ENCODE measurements at regions not wholly inside any gene's neighbourhood (a gene's known extent, or its start where the extent isn't known, plus 50 kb on each side); places are given as distances from the start of the nearest gene placed in this dataset.
"Not testable (repeated sequence)": the region's sequence is repeated elsewhere in the genome, so short reads cannot be mapped to it uniquely, and the experiment has no call there.

DNA sequence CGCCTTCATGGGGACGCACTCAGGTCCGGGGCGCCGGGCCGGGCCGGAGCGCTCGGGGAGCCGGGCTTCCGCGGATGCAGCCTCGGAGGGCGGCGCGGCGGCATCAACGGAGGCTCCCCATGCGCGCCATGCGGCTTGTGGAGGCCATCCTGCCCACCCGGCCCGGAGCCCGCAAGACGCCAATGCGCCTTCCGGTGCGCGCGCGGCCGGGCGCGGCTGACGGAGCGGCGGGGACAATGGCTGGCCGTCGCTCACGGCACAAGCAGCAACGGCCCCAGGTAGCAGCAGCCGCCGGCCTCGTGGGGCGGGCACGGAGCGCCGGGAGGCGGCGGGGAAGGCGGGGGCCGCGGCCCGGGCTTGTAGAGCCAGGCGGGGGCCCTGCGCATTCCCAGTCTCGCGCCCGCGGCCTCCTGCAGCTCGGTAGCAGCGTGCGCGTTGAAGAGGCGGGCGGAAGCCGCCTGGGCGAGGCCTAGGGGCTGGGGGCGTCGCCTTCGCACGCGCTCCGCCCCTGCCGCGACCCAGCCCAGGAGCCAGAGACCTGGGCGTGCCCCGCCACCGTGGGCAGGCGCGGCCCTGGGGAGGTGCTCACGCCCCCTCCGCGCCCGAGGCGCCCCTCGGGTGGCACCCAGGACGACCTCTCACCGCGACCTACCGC lies 168.6 kb upstream of the PRKX start:
- FAIRE-seq, result not testable (repeated sequence)

- not testable (repeated sequence) for FAIRE-seq
These were observed 167.9 kb upstream of the PRKX start for GRCh38 chrX:3881255-3881895.

DNA sequence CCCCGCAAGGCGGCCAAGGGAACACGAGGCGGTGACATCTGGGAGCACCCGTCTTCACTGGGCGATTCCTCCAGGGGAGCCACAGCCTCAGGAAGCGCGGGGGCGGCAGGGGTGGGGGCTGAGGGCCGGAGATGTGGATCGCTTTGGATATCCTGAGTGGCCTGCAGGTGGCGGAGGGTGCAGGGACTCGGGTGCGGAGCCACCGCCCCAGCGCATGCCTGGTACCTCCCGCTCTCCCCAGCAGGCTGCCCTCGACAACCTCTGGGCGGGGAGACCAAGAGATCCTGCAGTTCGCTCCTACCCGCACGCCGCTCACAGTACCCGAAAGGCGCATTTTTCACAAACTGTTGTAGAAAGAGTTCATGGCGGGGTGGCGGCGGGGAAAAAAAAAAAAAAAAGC lies 162.9 kb upstream of the PRKX start:
- not testable (repeated sequence) for FAIRE-seq

GRCh38 chrX:3875638-3876037 lies 162.2 kb upstream of the PRKX start:
- FAIRE-seq, result not testable (repeated sequence)

DNA sequence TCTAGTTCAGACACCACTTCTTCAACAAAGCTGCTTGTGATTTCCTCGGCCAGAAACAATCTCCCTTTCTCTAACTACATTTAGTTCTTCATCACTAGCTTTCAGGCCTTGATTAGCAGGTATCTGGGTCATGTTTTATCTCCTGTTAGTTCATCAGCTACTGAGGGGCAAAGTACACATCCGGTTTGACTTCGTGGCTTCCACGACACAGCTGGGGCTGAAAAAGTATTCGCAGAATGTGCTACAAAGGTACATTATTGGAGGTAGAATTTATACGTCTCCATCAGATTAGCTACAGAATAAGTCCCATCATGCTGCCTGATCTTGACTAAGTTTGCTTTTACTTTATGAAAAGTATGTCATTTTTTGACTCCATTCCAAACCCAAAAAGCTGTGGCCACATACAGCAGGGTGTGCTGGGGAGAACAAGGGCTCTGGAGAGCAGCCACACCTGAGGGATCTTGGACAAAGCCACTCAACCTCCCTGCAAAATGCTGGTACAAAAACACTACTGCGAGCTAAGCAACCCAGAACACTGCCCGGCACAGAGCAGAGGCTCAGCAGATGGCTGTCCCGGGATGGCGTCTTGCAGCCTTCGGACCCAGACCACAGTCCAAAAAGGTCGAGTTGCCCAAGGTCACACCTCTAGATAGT lies 158.9 kb upstream of the PRKX start:
- not testable (repeated sequence) for FAIRE-seq

GRCh38 chrX:3867067-3867831 lies 153.8 kb upstream of the PRKX start:
- not testable (repeated sequence) for FAIRE-seq

- not testable (repeated sequence) for FAIRE-seq
These were observed 144.9 kb upstream of the PRKX start for GRCh38 chrX:3858332-3858731.

- not testable (repeated sequence) for FAIRE-seq
These were observed 130.2 kb upstream of the PRKX start for GRCh38 chrX:3843522-3844145.

GRCh38 chrX:3842822-3843521 lies 129.5 kb upstream of the PRKX start:
- FAIRE-seq, result not testable (repeated sequence)

DNA sequence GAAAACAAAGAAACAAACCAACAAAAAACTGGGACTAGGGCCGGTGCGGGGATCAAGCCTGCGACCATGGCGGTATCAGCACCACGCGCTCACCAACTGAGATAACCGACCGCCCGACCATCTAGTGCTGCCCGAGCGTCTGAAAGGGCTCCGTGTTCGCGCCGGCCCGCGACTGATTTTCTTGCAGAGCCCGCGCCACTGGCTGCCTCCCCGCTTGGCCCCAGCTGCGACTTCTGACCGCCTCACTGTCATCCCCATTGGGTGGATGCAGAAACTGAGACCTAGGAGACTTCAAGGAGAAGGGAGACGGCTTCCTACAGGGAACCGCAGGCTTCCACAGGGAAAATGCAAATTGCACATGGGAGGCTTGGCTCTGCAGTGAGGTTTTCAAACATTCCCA lies 125.3 kb upstream of the PRKX start:
- not testable (repeated sequence) for FAIRE-seq

DNA sequence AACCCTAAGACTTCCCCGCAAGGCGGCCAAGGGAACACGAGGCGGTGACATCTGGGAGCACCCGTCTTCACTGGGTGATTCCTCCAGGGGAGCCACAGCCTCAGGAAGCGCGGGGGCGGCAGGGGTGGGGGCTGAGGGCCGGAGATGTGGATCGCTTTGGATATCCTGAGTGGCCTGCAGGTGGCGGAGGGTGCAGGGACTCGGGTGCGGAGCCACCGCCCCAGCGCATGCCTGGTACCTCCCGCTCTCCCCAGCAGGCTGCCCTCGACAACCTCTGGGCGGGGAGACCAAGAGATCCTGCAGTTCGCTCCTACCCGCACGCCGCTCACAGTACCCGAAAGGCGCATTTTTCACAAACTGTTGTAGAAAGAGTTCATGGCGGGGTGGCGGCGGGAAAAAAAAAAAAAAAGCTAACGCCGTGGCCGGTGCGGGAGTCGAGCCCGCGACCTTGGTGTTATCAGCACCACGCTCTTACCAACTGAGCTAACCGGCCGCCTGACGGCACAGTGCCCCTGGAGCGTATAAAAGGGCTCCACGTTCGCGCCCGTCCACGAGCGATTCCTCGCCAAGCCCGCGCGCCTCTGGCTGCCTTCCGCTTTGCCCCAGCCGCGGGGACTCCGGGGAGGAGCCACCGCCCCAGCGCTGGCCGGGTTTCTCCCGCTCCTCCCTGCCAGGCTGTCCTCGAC lies 124.7 kb upstream of the PRKX start:
- FAIRE-seq, result not testable (repeated sequence)

DNA sequence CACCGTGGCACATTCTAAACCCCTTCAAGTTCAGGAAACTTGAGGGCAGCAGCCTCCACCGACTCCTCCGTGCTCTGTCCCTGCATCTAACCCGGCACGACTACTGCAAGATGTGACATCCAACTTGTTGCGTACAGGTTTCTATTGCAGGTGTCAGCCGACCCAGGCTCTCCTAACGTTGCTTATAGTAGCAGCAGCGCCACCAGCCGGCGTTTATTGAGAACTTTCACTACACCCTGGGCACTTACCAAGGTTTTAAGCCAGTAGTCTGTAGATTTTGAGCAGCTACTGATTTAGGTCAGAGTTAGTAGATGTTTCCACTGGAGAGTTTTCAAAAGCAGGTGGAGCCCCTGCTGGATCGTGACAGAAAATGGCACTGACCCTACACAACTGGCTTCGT lies 123.8 kb upstream of the PRKX start:
- not testable (repeated sequence) for FAIRE-seq

GRCh38 chrX:3833761-3834542 lies 120.5 kb upstream of the PRKX start:
- not testable (repeated sequence) for FAIRE-seq

- FAIRE-seq, result not testable (repeated sequence)
These were observed 116.6 kb upstream of the PRKX start for GRCh38 chrX:3830020-3830419.

DNA sequence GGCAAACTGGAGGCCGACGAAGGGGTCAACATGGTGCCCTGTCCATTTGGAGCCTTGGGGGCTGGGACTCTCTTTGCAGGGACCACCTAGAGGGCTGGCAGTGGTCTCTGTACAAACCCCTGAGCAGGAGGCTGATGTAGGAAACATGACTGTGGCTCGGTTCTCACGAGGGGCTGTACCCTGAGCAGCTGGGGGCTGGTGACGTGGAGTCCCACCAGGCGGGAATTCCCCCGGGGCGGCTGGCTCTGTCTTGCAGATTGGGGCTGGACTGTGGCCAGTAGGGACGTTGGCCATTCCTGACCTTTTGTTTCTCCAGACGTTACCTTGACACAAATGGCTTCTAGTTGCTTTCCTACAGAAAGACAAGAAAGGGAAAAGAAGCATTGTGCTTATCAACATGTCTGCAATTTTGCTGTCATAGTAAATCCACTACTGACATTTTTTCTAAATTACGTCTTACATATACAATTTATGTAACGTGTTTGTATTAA lies 115.6 kb upstream of the PRKX start:
- FAIRE-seq, result not testable (repeated sequence)

- FAIRE-seq, result not testable (repeated sequence)
These were observed 115.1 kb upstream of the PRKX start for GRCh38 chrX:3828378-3829040.

DNA sequence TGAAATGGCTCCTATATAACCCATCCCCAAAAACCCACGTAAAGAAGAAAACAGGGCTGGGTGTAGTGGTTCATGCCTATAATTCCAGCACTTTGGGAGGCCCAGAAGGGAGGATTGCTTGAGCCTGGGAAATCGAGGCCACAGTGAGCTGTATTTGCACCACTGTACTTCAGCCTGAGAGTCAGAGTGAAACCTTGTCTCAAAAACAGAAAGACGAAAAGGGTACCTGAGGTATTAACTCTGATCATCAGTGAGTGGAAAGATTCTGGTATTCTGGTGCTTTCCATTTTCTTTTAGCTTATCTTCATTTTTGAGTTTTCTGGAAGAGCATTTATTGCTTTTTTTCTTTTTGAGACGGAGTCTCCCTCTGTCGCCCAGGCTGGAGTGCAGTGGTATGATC lies 110.6 kb upstream of the PRKX start:
- not testable (repeated sequence) for FAIRE-seq

- no peak for FAIRE-seq
These were observed 106.7 kb upstream of the PRKX start for GRCh38 chrX:3820167-3820566.

DNA sequence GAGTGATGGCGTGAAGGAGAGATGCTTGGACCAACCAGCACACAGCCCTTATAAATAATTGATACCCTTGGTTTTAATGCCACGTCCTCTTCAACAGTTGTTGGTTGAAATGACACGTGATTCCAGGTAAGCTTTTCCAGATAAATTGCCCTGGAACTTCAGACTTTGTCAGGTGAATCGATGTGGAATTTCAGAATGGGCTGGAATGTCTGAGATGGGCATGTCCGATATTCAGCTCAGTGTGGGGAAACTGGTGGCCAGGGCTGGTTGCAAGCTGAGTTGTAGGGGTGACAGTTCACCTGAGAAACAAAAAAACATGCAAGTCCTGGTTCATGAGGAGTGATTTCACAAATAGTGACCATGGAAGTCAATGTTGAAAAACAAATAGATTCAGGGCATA lies 104.0 kb upstream of the PRKX start:
- not testable (repeated sequence) for FAIRE-seq

All from G401.6 (cell line).